GM18502 (cell line): ENCODE measurements at regions not wholly inside any gene's neighbourhood (a gene's known extent, or its start where the extent isn't known, plus 50 kb on each side); places are given as distances from the start of the nearest gene placed in this dataset.
"Not testable (repeated sequence)": the region's sequence is repeated elsewhere in the genome, so short reads cannot be mapped to it uniquely, and the experiment has no call there.

ENCODE experiments used
- ATAC-seq: cut with Tn5 transposase; IDR thresholded peaks from one replicate; pipeline ENCODE4 v1.9.1; 2021; ENCODE audit warnings: mild to moderate bottlenecking; ENCODE audit not compliant: unreplicated experiment, poor library complexity

GRCh38 chr15:49706805-49707204 lies 86.0 kb downstream of the DTWD1 start:
- ATAC-seq: no peak

- ATAC-seq: no peak
These were observed 86.8 kb downstream of the DTWD1 start for GRCh38 chr15:49707598-49707997.

GRCh38 chr15:49709646-49710214 lies 88.9 kb downstream of the DTWD1 start:
- ATAC-seq: no peak

GRCh38 chr15:49712162-49712561 lies 91.3 kb downstream of the DTWD1 start:
- ATAC-seq: no peak

- ATAC-seq: no peak
These were observed 92.1 kb downstream of the DTWD1 start for GRCh38 chr15:49712846-49713450.

- ATAC-seq: peak; percentile 57
These were observed 94.4 kb downstream of the DTWD1 start for GRCh38 chr15:49715211-49715610.

GRCh38 chr15:49715701-49716100 lies 94.9 kb downstream of the DTWD1 start:
- no peak for ATAC-seq

GRCh38 chr15:49718234-49718633 lies 97.4 kb downstream of the DTWD1 start:
- no peak for ATAC-seq

- ATAC-seq: no peak
These were observed 98.0 kb downstream of the DTWD1 start for GRCh38 chr15:49718846-49719245.

GRCh38 chr15:49720261-49720660 lies 99.4 kb downstream of the DTWD1 start:
- ATAC-seq: no peak

GRCh38 chr15:49721091-49721490 lies 100.2 kb downstream of the DTWD1 start:
- no peak for ATAC-seq

- ATAC-seq: no peak
These were observed 100.8 kb downstream of the DTWD1 start for GRCh38 chr15:49721621-49722020.

GRCh38 chr15:49723981-49724380 lies 103.1 kb downstream of the DTWD1 start:
- no peak for ATAC-seq

GRCh38 chr15:49731187-49732099 lies 110.6 kb downstream of the DTWD1 start:
- ATAC-seq: peak; percentile 56

GRCh38 chr15:49732109-49732508 lies 111.3 kb downstream of the DTWD1 start:
- ATAC-seq: not testable (repeated sequence)

- ATAC-seq: not testable (repeated sequence)
These were observed 113.2 kb downstream of the DTWD1 start for GRCh38 chr15:49734089-49734488.

GRCh38 chr15:49734831-49735508 lies 114.1 kb downstream of the DTWD1 start:
- no peak for ATAC-seq

GRCh38 chr15:49737127-49737526 lies 116.3 kb downstream of the DTWD1 start:
- ATAC-seq: no peak

- ATAC-seq: no peak
These were observed 120.9 kb downstream of the DTWD1 start for GRCh38 chr15:49741712-49742111.

- no peak for ATAC-seq
These were observed 121.5 kb downstream of the DTWD1 start for GRCh38 chr15:49742381-49742780.

- no peak for ATAC-seq
These were observed 126.5 kb downstream of the DTWD1 start for GRCh38 chr15:49747340-49747739.
